Subcutaneous abdominal adipose tissue (tissue), 5 donors: ENCODE measurements at regions not wholly inside any gene's neighbourhood (a gene's known extent, or its start where the extent isn't known, plus 50 kb on each side); places are given as distances from the start of the nearest gene placed in this dataset.

Experiments
- H3K27ac ChIP-seq: one replicate; pipeline ENCODE4 v1.7.0; 2013; ENCODE audit warnings: low read depth, mild to moderate bottlenecking, inconsistent platforms, low read length, moderate library complexity
- H3K27me3 ChIP-seq, 5 donors: one replicate each; pipeline ENCODE4 v1.7.0; 2013; ENCODE audit warnings: low read length in 5 of 5, inconsistent platforms in 1 of 5; ENCODE audit not compliant: control insufficient read depth in 5 of 5, insufficient read depth in 4 of 5
- H3K36me3 ChIP-seq, 5 donors: one replicate each; pipeline ENCODE4 v1.7.0; 2013; ENCODE audit warnings: low read length in 5 of 5; ENCODE audit not compliant: control insufficient read depth in 5 of 5, insufficient read depth in 5 of 5
- H3K4me1 ChIP-seq, 5 donors: one replicate each; pipeline ENCODE4 v1.7.0; 2013; ENCODE audit warnings: low read length in 5 of 5, mild to moderate bottlenecking in 3 of 5, moderate library complexity in 1 of 5; ENCODE audit not compliant: control insufficient read depth in 5 of 5, insufficient read depth in 5 of 5
- H3K4me3 ChIP-seq, 5 donors: one replicate each; pipeline ENCODE4 v1.7.0; 2013; ENCODE audit warnings: low read length in 5 of 5, low read depth in 1 of 5
- H3K9ac ChIP-seq, 5 donors: one replicate each; pipeline ENCODE4 v1.7.0; 2013; ENCODE audit warnings: low read length in 5 of 5, mild to moderate bottlenecking in 4 of 5, moderate library complexity in 3 of 5
- H3K9me3 ChIP-seq, 5 donors: one replicate each; pipeline ENCODE4 v1.7.0; 2013; ENCODE audit warnings: low read length in 5 of 5; ENCODE audit not compliant: control insufficient read depth in 5 of 5
- donor health status: healthy.
- donor health status: healthy.
- donor health status: healthy.
- donor health status: healthy.
- donor health status: healthy.

- H3K36me3 ChIP-seq: no peaks in the 10 kb centered on the region
- peaks cover 0 to 7% (median 0%) of the 10 kb centered on the region in 5 donors for H3K9me3 ChIP-seq
- H3K27me3 ChIP-seq: peaks cover 0 to 3% (median 0%) of the 10 kb centered on the region in 5 donors
- no peak overlapping the region for H3K4me3 ChIP-seq
- H3K4me1 ChIP-seq: no peaks in the 10 kb centered on the region
- no peak overlapping the region for H3K27ac ChIP-seq
- no peak overlapping the region for H3K9ac ChIP-seq
Observed at GRCh38 chrX:22628275-22628674, 355.6 kb downstream of the CBLL2 start.

GRCh38 chrX:22629105-22629725, 356.5 kb downstream of the CBLL2 start:
- peaks cover 0 to 7% (median 0%) of the 10 kb centered on the region in 5 donors for H3K9me3 ChIP-seq
- H3K4me3 ChIP-seq: no peak overlapping the region
- peaks cover 0 to 3% (median 0%) of the 10 kb centered on the region in 5 donors for H3K27me3 ChIP-seq
- H3K36me3 ChIP-seq: no peaks in the 10 kb centered on the region
- H3K9ac ChIP-seq: no peak overlapping the region
- H3K4me1 ChIP-seq: no peaks in the 10 kb centered on the region
- no peak overlapping the region for H3K27ac ChIP-seq

GRCh38 chrX:22634083-22634482, 361.4 kb downstream of the CBLL2 start:
- H3K9ac ChIP-seq: no peak overlapping the region
- H3K27me3 ChIP-seq: peaks cover 0 to 6% (median 0%) of the 10 kb centered on the region in 5 donors
- H3K4me3 ChIP-seq: no peak overlapping the region
- H3K36me3 ChIP-seq: no peaks in the 10 kb centered on the region
- H3K4me1 ChIP-seq: no peaks in the 10 kb centered on the region
- no peak overlapping the region for H3K27ac ChIP-seq
- peaks cover 0 to 7% (median 0%) of the 10 kb centered on the region in 5 donors for H3K9me3 ChIP-seq

- no peak overlapping the region for H3K27ac ChIP-seq
- peaks cover 0 to 7% (median 0%) of the 10 kb centered on the region in 5 donors for H3K9me3 ChIP-seq
- no peaks in the 10 kb centered on the region for H3K4me1 ChIP-seq
- no peak overlapping the region for H3K4me3 ChIP-seq
- H3K27me3 ChIP-seq: peaks cover 0 to 6% (median 0%) of the 10 kb centered on the region in 5 donors
- H3K9ac ChIP-seq: no peak overlapping the region
- no peaks in the 10 kb centered on the region for H3K36me3 ChIP-seq
Observed at GRCh38 chrX:22634751-22635150, 362.0 kb downstream of the CBLL2 start.

GRCh38 chrX:22648281-22648680, 351.5 kb upstream of the DDX53 start:
- H3K36me3 ChIP-seq: no peaks in the 10 kb centered on the region
- no peak overlapping the region for H3K27ac ChIP-seq
- H3K27me3 ChIP-seq: peaks cover 0 to 21% (median 2%) of the 10 kb centered on the region in 5 donors
- H3K9ac ChIP-seq: no peak overlapping the region
- no peak overlapping the region for H3K4me3 ChIP-seq
- H3K4me1 ChIP-seq: no peaks in the 10 kb centered on the region
- no peaks in the 10 kb centered on the region for H3K9me3 ChIP-seq

- Histone ChIP-seq H3K9ac (no peak overlapping the region), H3K4me3 (no peak overlapping the region), H3K27me3 (peaks cover 0 to 21% (median 2%) of the 10 kb centered on the region in 5 donors), H3K9me3 (no peaks in the 10 kb centered on the region), H3K4me1 (no peaks in the 10 kb centered on the region), H3K27ac (no peak overlapping the region), H3K36me3 (no peaks in the 10 kb centered on the region)
Observed at GRCh38 chrX:22650691-22651090, 349.1 kb upstream of the DDX53 start.

- Histone ChIP-seq H3K27ac (no peak overlapping the region), H3K4me3 (no peak overlapping the region), H3K9ac (no peak overlapping the region), H3K9me3 (peaks cover 0 to 3% (median 0%) of the 10 kb centered on the region in 5 donors), H3K4me1 (no peaks in the 10 kb centered on the region), H3K36me3 (no peaks in the 10 kb centered on the region), H3K27me3 (peaks cover 0 to 21% (median 2%) of the 10 kb centered on the region in 5 donors)
Observed at GRCh38 chrX:22652596-22652995, 347.2 kb upstream of the DDX53 start.

- H3K9ac ChIP-seq: no peak overlapping the region
- no peaks in the 10 kb centered on the region for H3K27me3 ChIP-seq
- H3K36me3 ChIP-seq: no peaks in the 10 kb centered on the region
- no peak overlapping the region for H3K27ac ChIP-seq
- H3K4me3 ChIP-seq: no peak overlapping the region
- peaks cover 0 to 3% (median 0%) of the 10 kb centered on the region in 5 donors for H3K9me3 ChIP-seq
- no peaks in the 10 kb centered on the region for H3K4me1 ChIP-seq
Observed at GRCh38 chrX:22660756-22661155, 339.0 kb upstream of the DDX53 start.

- H3K4me3 ChIP-seq: no peak overlapping the region
- peaks cover 0 to 3% (median 0%) of the 10 kb centered on the region in 5 donors for H3K9me3 ChIP-seq
- H3K9ac ChIP-seq: no peak overlapping the region
- H3K27ac ChIP-seq: no peak overlapping the region
- H3K36me3 ChIP-seq: no peaks in the 10 kb centered on the region
- H3K27me3 ChIP-seq: no peaks in the 10 kb centered on the region
- no peaks in the 10 kb centered on the region for H3K4me1 ChIP-seq
Observed at GRCh38 chrX:22662776-22663175, 337.0 kb upstream of the DDX53 start.

- H3K36me3 ChIP-seq: no peaks in the 10 kb centered on the region
- no peak overlapping the region for H3K27ac ChIP-seq
- no peaks in the 10 kb centered on the region for H3K9me3 ChIP-seq
Observed at GRCh38 chrX:22664826-22665225, 334.9 kb upstream of the DDX53 start.

More at GRCh38 chrX:22664826-22665225, 334.9 kb upstream of the DDX53 start:
- no peak overlapping the region for H3K4me3 ChIP-seq
- H3K4me1 ChIP-seq: no peaks in the 10 kb centered on the region
- H3K27me3 ChIP-seq: no peaks in the 10 kb centered on the region
- H3K9ac ChIP-seq: no peak overlapping the region
